ENCODE measurements at regions not wholly inside any gene's neighbourhood (a gene's known extent, or its start where the extent isn't known, plus 50 kb on each side); places are given as distances from the start of the nearest gene placed in this dataset.

DNA sequence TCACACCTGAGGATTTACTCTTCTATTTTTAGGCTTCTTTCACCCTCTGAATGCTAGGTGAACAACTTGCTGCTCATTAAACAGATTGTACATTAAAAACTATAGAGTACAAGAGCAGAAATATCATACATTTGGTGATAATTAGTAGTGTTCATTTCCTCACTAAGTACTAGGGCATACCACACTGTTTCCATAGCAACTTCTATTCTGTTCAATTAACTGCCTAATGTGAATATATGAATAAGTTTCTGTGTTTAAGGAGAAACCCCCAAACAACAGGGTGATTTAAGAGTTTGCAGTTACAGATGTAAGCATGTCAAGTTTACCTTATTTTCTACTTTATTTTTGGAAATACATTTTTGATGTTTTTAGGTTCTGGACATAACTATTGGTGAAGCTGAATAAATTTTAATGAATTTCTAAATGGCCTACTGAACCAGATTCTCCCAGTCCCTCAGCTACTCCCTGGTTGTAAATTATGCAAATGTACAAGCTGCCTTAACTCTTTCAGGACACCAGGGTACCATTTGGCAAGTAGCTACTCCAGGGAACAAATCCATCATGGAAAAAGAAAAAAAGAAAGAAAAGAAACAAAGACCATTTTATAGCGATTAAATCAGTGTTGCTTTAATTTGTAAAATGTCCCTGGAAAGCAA lies 199.8 kb upstream of the NAV3 start:
- Histone ChIP-seq H3K9me3 (ENCODE audit: control insufficient read depth, insufficient read depth, low read length) (no peaks in the 10 kb centered on the region), H2BK5ac (ENCODE audit: low read depth, low read length, poor library complexity, severe bottlenecking) (no peak overlapping the region), H3K18ac (ENCODE audit: low read depth, low read length) (no peak overlapping the region), H3K27me3 (ENCODE audit: control insufficient read depth, insufficient read depth, low read length) (no peaks in the 10 kb centered on the region), H3K4me3 (ENCODE audit: insufficient read depth, low read depth, low read length) (no peak overlapping the region), H3K27ac (ENCODE audit: insufficient read depth, low read length) (no peak overlapping the region), H3K9ac (ENCODE audit: low read depth, low read length) (no peak overlapping the region), H2AFZ (replicated peaks; ENCODE audit: low read length, poor library complexity) (no peak overlapping the region), H3K4me2 (ENCODE audit: low read depth, low read length) (no peak overlapping the region), H3K4me1 (ENCODE audit: control insufficient read depth, insufficient read depth, low read length) (no peaks in the 10 kb centered on the region), H3K14ac (replicated peaks; ENCODE audit: low read depth, low read length) (no peak overlapping the region), H2AK5ac (ENCODE audit: low read depth, low read length) (no peak overlapping the region), H3K36me3 (ENCODE audit: control insufficient read depth, insufficient read depth, low read length) (no peaks in the 10 kb centered on the region), H3K23ac (ENCODE audit: low read depth, low read length) (no peak overlapping the region), H2AK9ac (replicated peaks; ENCODE audit: low read depth, low read length, poor library complexity) (no peak overlapping the region), H2BK15ac (ENCODE audit: low read depth, low read length) (no peak overlapping the region), H3K56ac (ENCODE audit: extremely low read depth, insufficient read depth, low read length) (no peak overlapping the region), H4K5ac (ENCODE audit: low read depth, low read length) (no peak overlapping the region), H4K20me1 (ENCODE audit: insufficient read depth, low read length) (no peaks in the 10 kb centered on the region), H3K4ac (ENCODE audit: low read depth, low read length) (no peak overlapping the region), H2BK20ac (ENCODE audit: low read depth, low read length) (no peak overlapping the region), H2BK120ac (ENCODE audit: low read depth, low read length) (no peak overlapping the region), H4K91ac (ENCODE audit: insufficient read depth, low read depth, low read length) (no peak overlapping the region), H4K8ac (ENCODE audit: low read depth in 2 of 2, low read length in 2 of 2) (no peak overlapping the region), H3K79me1 (ENCODE audit: low read depth in 1 of 2, low read length in 2 of 2) (no peaks in the 10 kb centered on the region), H3K9me1 (ENCODE audit: insufficient read depth, low read length) (no peaks in the 10 kb centered on the region)
- no TSS peak for BruUV-seq (replicated peaks)
- dilution Hi-C loops (cut with HindIII; ENCODE audit: low sequenced_read_pairs, unreplicated experiment) (no loop called here), in situ Hi-C loops (cut with MboI; ENCODE audit: low sequenced_read_pairs) (no loop called here), intact Hi-C loops (cut with micrococcal nuclease) (no loop called here)
- ATAC-seq (ENCODE audit: low read depth) (no peak), DNase-seq (no peak)
- CTCF ChIA-PET = interaction anchor here (1.4 kb wide), 1 partner anchor 12 kb away, joined by 4 read pairs; no protein-coding TSS in a partner anchor
- no CpG with 5 or more reads among the region's 1 CpG for WGBS, 2 experiments (ENCODE audit: extremely low coverage in 2 of 2, insufficient read length in 1 of 2)
- POLR2A ChIA-PET (ENCODE audit: unreplicated experiment) = no interaction called here
- TF ChIP-seq MAZ (IDR thresholded peaks at IDR 0.05; ENCODE audit: borderline replicate concordance, low read depth, low read length) = no peak
- no peak for TF ChIP-seq POLR2A (IDR thresholded peaks at IDR 0.05; ENCODE audit: low read depth, low read length)
- no peak for TF ChIP-seq CHD1 (IDR thresholded peaks at IDR 0.05; ENCODE audit: low read depth, low read length)
- no peak for TF ChIP-seq RCOR1 (IDR thresholded peaks at IDR 0.05; ENCODE audit: insufficient replicate concordance, low read length)
- no peak for TF ChIP-seq MXI1 (IDR thresholded peaks at IDR 0.05; ENCODE audit: borderline replicate concordance, low read depth, low read length)
- TF ChIP-seq SMC3 (IDR thresholded peaks at IDR 0.05; ENCODE audit: low read depth, low read length) = no peak
- no peak for TF ChIP-seq USF2 (IDR thresholded peaks at IDR 0.05; ENCODE audit: low read depth, low read length)
- TF ChIP-seq, protein P1, sequence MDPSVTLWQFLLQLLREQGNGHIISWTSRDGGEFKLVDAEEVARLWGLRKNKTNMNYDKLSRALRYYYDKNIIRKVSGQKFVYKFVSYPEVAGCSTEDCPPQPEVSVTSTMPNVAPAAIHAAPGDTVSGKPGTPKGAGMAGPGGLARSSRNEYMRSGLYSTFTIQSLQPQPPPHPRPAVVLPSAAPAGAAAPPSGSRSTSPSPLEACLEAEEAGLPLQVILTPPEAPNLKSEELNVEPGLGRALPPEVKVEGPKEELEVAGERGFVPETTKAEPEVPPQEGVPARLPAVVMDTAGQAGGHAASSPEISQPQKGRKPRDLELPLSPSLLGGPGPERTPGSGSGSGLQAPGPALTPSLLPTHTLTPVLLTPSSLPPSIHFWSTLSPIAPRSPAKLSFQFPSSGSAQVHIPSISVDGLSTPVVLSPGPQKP (IDR thresholded peaks at IDR 0.05; ENCODE audit: borderline replicate concordance, low read depth, low read length) = no peak
- TF ChIP-seq BHLHE40 (IDR thresholded peaks at IDR 0.05; ENCODE audit: low read depth, low read length) = no peak
- no peak for TF ChIP-seq FOS (IDR thresholded peaks at IDR 0.05; ENCODE audit: low read depth, low read length)
- TF ChIP-seq MAFK (IDR thresholded peaks at IDR 0.05; ENCODE audit: low read depth, low read length) = no peak
- no peak for TF ChIP-seq CTCF (conservative IDR thresholded peaks at IDR 0.05; ENCODE audit: low read depth, low read length)
- TF ChIP-seq NFE2L2 (IDR thresholded peaks at IDR 0.05; ENCODE audit: low read depth, low read length) = no peak
- TF ChIP-seq CEBPB (IDR thresholded peaks at IDR 0.05; ENCODE audit: low read depth, low read length) = no peak
- TF ChIP-seq RAD21 (IDR thresholded peaks at IDR 0.05; ENCODE audit: low read length) = no peak
- TF ChIP-seq RFX5 (IDR thresholded peaks at IDR 0.05; ENCODE audit: low read depth, low read length) = no peak

Data from IMR-90 (cell line).